GM10266 (cell line): ENCODE measurements at regions not wholly inside any gene's neighbourhood (a gene's known extent, or its start where the extent isn't known, plus 50 kb on each side); places are given as distances from the start of the nearest gene placed in this dataset.

Source experiments
- DNase-seq: peaks from one replicate; pipeline ENCODE4 v3.0.0; 2012; ENCODE audit errors: extremely low spot score
- CTCF ChIP-seq: IDR thresholded peaks from 2 replicates; pipeline ENCODE4 v1.5.1; 2012; ENCODE audit warnings: mild to moderate bottlenecking, low read depth; ENCODE audit not compliant: control insufficient read depth, insufficient read depth; ENCODE audit errors: missing control alignments

- DNase-seq = no peak
- no peak for TF ChIP-seq CTCF
Measured at GRCh38 chr10:64494901-64495300, 973.7 kb downstream of the REEP3 start.

DNA sequence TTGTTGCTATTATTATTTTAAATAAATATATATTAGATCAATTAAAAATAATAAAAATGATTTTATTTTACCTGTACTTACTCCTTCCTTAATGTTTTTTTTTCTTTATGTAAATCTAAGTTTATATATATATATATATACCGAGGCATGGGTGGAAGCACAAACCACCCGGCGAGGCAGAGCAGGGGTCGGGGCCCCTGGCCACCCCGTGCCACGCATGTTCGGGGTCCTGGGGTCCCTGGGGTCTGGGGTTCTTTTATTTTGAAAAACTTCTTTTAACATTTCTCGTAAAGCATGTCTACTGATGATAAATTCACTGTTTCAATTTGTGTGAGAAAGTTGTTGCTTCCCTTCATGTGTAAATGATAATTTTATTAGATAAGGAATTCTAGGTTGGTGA lies 976.1 kb downstream of the REEP3 start:
- no peak for TF ChIP-seq CTCF
- no peak for DNase-seq

DNA sequence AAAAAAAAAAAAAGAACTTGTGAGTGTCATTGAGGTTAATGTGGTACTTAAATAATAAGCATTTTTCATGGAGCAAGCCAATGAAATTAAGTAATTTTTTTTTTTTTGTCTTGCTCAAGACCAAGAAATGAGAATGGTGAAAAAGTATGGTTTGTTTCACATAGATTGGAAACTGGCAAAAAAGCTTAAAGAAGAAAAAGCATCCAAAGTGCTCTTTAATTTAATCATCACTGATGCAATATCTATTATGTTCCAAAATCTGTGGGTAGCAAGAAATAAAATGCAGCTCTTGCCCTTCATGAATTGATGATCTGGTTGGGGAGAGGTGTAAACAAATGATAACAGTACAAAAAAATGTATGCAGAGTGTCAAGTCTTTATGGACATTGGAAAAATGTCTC lies 980.6 kb downstream of the REEP3 start:
- no peak for DNase-seq
- TF ChIP-seq CTCF = no peak

DNA sequence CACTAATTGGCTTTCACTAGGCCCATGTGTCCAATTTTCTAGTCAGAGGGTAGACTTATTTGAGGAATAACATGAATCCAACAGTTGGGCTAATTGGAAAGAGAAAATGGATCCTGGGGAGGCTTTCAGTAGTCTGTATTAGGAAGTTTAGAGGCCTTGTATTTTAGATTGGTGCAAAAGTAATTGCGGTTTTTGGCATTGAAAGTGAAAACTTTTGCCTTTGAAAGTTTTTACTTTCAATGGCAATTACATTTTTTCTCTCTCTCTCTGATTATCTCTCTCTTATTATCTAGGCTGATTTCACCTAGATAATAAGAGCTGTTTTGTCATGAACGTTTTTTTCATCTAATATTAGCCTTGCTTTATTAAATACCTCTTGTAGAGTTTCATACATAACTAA lies 981.7 kb downstream of the REEP3 start:
- no peak for TF ChIP-seq CTCF
- DNase-seq = no peak

DNA sequence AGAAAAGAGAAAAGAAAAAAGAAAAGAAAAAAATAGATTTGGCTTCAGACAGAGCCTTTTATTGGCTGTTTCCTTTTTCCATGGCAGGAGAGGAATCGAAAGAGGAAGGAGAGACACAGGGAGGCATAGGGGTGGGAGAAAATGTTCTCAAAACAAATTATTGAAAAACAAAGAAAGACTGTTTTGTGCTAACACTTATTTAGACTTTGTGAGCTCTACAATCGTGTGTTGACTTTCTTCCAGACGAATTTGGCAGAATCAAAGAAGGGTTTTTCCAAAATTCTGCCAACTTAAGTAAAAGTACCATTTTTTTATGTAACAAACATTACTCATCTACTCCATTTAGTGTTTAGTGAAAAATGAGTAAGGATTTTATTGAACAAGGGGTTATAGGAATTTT lies 982.2 kb downstream of the REEP3 start:
- TF ChIP-seq CTCF = no peak
- DNase-seq = no peak

- DNase-seq = no peak
- no peak for TF ChIP-seq CTCF
Measured at GRCh38 chr10:64505501-64505900, 984.3 kb downstream of the REEP3 start.

DNA sequence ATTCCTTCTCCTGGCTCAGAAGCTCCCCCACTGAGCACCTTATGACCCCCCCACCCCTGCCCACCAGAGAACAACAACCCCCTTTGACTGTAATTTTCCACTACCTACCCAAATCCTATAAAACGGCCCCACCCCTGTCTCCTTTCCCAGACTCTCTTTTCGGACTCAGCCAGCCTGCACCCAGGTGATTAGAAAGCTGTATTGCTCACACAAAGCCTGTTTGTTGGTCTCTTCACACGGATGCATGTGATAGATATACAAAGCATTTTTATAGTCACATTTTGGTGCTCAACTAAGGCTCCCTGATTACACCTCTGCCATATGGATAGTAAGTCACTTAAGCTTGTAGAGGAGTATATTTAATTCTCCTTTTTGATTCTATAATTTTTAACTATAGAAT lies 985.8 kb downstream of the REEP3 start:
- DNase-seq = no peak
- TF ChIP-seq CTCF = no peak
